Suppressor macrophage treated with lipopolysaccharide for 4 hours (primary cell): ENCODE measurements at regions not wholly inside any gene's neighbourhood (a gene's known extent, or its start where the extent isn't known, plus 50 kb on each side); places are given as distances from the start of the nearest gene placed in this dataset.

ENCODE experiments used
- DNase-seq: peaks from one replicate; pipeline ENCODE4 v3.0.0-alpha.2; 2020

GRCh38 chr4:54915276-54915675, 210.1 kb downstream of the KDR start:
- DNase-seq = no peak

GRCh38 chr4:54914781-54915180, 210.6 kb downstream of the KDR start:
- DNase-seq = no peak

DNA sequence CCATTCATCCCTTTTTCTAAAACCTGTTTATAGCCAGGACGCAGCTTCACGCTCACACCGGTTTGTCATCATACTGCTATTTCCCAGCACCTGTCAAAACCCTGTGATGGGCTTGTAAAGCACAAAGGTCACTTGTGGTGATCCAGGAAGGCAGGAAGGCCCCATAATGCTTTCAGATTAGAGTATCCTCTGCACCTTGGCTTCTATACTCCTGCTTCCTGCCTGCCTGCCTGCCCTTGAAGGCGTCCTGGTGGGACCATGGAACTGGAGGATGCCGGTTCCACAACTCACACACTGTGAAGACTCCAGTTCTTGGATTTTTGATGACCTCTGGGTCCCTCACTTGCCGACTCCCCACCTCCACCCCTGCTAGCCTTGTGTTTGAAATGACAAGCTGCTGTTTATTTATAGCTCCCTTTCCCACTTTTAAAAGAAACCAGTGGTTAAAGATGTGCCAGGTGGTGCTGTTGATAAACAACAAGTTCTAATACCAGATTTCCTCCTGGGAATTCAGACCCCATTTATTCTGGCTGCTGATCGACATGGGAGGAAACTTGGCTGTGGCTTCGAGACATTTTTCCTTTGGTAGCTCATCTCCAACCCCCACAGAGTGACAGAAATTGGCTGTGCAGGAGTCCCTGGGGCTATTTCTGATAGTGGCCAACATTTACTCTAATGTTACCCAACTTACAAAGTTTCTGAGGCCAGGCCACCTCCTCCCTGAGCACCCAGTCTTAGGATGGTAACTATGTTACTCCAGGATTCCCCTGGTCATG, 211.5 kb downstream of the KDR start:
- no peak for DNase-seq

- no peak for DNase-seq
These were observed 213.2 kb downstream of the KDR start for GRCh38 chr4:54912155-54912554.

DNA sequence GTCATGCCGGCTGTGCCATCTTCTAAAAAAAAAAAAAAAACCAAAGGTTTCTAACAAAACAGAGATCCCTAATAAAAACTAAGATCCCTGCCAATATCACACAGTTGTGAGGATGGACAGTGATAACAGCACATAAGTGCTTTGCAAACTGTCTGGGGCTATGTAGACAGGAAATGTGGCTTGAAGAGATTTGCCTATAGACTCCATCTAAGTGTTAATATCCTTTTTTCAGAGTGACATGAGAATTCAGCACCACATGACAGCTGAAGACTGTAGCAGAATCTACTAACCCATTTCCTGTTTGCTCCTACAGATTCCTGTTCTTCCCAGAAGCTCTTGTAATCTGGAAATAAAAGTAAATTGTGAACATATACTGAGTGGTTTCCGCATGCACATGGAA, 215.4 kb downstream of the KDR start:
- no peak for DNase-seq

- no peak for DNase-seq
These were observed 216.6 kb downstream of the KDR start for GRCh38 chr4:54908763-54909162.

DNA sequence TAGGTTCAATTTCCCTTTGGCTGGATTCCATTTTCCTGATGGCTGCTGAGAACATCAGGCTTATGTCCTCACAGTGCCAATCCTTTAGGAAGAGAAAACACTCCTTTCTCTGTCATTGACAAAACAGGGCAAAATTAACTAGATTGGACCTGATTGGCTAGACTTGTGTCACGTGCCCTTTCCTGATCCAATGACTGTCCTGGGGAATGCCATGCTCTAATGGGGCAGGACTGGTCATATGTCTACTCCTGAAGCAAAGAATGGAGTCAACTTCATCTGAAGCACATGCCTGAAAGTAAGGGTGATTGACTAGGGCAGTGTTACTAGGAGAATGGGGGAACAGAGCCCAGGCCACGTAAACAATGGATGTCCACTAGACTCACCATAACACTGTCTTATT, 220.4 kb downstream of the KDR start:
- DNase-seq = no peak

DNA sequence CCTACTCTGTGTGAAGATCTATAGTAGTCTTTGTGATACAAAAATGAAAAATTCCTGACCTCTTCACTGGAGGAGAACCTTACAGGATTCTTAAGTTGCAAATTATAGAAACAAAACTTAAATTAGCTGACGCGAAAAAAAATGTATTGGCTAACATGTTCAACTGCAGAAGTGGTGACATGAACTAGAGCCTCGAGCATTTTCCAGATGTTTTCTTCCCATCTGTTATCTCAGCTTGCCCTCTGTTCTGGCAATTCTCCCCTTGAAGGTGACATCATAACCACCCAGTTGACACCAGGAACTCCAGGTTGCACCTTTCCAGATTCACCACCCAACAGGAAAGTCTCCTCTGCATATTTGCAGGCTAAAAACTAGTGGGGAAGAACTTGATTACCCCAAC, 222.4 kb downstream of the KDR start:
- no peak for DNase-seq

- no peak for DNase-seq
These were observed 223.1 kb downstream of the KDR start for GRCh38 chr4:54902271-54902670.

DNA sequence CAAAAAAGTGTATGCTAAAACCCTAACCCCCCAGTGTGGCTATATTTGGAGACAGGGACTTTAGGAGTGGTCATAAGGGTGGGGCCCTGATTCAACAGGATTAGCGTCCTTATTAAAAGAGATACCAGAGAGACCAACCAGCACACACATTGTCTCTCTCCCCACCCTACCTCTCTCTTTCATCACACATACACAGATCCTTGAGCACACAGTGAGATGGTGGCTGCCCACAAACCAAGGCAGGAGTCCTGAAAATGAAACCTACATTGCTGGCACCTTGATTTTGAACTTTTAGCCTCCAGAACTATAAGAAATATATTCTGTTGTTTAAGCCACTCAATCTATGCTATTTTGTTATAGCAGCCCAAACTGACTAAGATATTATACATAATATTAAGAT, 224.2 kb downstream of the KDR start:
- DNase-seq = no peak

DNA sequence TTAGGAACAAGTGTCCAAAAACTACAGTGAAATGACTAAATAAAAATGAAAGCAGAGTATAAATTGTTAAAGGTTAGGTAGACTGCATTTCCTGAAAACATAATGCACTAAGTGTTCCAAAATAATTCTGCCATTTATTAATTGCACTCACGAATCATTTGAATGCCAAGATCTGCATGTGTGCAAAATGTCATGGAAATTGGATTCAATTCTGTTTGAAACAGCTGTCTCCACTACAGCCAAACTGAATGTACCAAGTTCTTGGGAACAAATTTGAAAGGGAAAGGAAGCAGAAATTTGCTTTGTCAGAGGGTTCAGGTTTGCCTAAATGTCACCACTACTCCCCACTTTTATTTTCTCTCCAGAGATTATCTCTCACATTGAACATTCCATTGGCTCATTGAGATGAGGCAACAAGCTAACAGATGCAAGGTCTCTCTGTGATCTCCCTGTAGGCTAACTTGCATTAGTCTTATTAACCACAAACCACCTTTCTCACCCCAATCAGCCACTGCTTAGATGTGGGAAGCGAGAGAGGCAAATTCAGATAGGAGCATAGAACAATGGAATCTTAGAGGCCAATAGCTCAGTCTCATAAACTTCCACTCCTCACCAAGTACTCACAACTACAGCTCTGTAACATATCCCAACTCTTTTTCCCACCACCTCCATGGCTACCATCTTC, 226.6 kb downstream of the KDR start:
- DNase-seq = no peak

GRCh38 chr4:54898056-54898562, 227.3 kb downstream of the KDR start:
- DNase-seq = no peak

GRCh38 chr4:54897590-54897989, 227.8 kb downstream of the KDR start:
- no peak for DNase-seq

- no peak for DNase-seq
These were observed 224.9 kb downstream of the KIT start for GRCh38 chr4:54882616-54883015.

DNA sequence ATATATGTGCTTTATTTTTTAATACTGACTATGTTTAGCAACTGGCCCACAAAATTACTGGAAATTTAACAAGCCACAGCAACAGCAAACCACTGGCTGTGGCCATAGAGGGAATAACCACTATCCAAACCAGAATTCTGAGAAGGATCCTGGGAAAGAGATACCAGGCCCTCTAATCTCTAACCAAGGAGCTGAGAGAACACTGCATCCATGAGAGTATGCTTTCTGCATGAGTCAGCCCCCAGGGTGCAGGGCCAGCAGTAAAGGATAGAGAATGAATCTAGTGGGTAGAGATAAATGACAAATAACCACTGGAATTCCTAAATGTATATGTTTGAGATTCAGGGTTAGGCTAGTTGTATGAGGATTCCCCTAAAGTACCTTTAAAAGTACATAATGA, 221.8 kb downstream of the KIT start:
- DNase-seq = no peak

- no peak for DNase-seq
These were observed 219.2 kb downstream of the KIT start for GRCh38 chr4:54877006-54877405.

GRCh38 chr4:54872261-54872660, 214.5 kb downstream of the KIT start:
- DNase-seq = no peak

GRCh38 chr4:54863571-54864255, 206.0 kb downstream of the KIT start:
- DNase-seq = no peak

- no peak for DNase-seq
These were observed 203.4 kb downstream of the KIT start for GRCh38 chr4:54861201-54861600.

DNA sequence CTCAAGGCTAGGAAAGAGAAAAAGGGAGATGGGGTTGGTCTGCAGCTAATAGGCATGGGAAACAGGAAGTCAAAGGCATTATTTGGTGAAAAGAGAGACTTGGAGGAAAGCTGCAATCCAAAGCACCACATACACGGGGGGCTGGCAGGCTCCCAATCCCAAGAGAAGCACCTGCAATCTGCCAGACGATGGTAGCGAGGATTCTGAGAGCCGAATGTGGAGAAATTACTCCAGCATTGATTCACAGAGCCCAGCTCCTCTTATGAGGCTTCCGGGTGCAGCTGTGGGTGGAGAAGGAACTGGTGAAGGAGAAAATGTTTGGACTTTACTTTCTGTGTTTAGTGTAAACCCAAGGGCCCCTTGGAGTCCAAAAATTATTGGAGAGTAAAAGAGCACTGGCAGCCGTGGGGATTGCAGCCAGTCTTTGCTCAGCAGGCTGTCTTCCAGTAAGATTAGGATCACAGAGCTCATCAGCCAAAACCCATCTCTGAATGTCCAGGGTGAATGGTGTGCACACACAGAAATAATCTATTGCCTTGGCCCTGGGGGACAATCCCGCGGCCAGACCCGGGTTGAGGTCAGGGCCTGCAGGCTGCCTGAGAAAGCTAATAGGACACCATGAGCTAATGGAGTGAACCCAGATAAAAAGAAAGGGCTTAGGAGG, 197.6 kb downstream of the KIT start:
- DNase-seq = no peak

DNA sequence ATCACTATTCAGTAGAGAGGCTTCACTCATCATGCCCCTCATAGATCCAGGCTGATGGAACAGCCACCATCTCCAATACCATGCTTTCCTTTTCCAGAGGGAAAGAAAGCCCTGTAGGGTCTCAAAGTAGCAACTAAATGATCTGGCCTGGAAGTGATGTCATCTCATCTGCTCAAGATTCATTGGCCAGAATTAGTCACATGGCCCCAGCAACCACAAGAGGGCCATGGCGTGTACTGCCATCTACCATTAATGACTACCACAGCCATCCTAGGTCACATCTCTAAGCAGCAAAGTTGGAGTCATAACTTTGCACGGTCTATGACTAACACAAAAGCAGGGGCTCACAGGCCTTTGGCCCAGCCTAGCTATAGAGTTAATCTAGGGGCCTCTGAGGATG, 194.8 kb downstream of the KIT start:
- no peak for DNase-seq

DNA sequence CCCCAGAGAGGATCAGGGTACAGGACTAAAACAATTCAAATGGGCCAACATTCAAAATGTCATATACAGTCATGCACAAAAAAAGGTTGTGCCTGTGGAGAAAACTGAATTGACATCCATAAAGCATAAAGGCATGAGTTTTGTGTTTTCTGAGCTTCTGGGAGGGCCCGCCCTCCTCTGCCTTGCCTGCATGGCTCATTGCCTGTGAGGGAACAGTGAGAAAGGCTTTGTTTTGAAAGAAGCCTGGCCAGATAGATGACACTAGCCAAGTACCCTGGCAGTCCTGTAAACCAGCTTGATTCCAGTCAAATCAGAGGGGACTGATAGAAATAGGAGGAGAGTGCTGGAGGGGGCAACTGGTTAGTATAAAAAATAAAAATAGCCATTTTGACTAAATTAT, 194.3 kb downstream of the KIT start:
- no peak for DNase-seq

DNA sequence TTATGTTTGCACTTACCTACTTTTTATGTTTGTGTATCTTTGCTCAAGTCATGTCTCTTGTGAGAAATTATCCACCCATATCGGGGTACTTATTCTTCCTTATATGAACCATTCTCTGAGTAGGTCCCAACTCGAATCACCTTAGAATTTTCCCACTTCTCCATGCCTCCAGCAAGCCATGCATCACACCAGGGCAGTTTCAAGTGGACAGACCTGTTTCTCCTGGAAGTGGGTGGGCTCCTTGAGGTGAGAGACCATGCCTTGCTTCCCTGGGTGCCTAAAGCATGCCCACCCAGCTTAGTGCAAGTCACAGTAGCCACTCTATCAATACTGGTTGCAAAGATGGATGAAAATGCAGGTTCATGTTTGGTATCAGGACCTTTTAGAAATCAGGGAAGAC, 187.2 kb downstream of the KIT start:
- no peak for DNase-seq
